HG03159 (cell line): ENCODE measurements at regions not wholly inside any gene's neighbourhood (a gene's known extent, or its start where the extent isn't known, plus 50 kb on each side); places are given as distances from the start of the nearest gene placed in this dataset.

Source experiments
- ATAC-seq: cut with Tn5 transposase; IDR thresholded peaks from one replicate; pipeline ENCODE4 v1.9.1; 2021; ENCODE audit warnings: mild to moderate bottlenecking, moderate library complexity; ENCODE audit not compliant: unreplicated experiment

GRCh38 chr5:117860550-117860949, 1127.8 kb downstream of the DTWD2 start:
- ATAC-seq: no peak

- ATAC-seq: no peak
Observed at GRCh38 chr5:117859176-117859575, 1129.2 kb downstream of the DTWD2 start.

- ATAC-seq: no peak
Observed at GRCh38 chr5:117856713-117857112, 1131.6 kb downstream of the DTWD2 start.

GRCh38 chr5:117837786-117838185, 1150.6 kb downstream of the DTWD2 start:
- ATAC-seq: no peak

- ATAC-seq: no peak
Observed at GRCh38 chr5:117833691-117834090, 1154.7 kb downstream of the DTWD2 start.

GRCh38 chr5:117829646-117830045, 1158.7 kb downstream of the DTWD2 start:
- ATAC-seq: no peak

GRCh38 chr5:117813850-117814249, 1174.5 kb downstream of the DTWD2 start:
- no peak for ATAC-seq

GRCh38 chr5:117812861-117813260, 1175.5 kb downstream of the DTWD2 start:
- no peak for ATAC-seq

- ATAC-seq: no peak
Observed at GRCh38 chr5:117809251-117809650, 1179.1 kb downstream of the DTWD2 start.

GRCh38 chr5:117805058-117805457, 1183.3 kb downstream of the DTWD2 start:
- ATAC-seq: no peak

- no peak for ATAC-seq
Observed at GRCh38 chr5:117803533-117803932, 1184.8 kb downstream of the DTWD2 start.

- no peak for ATAC-seq
Observed at GRCh38 chr5:117801583-117801982, 1186.8 kb downstream of the DTWD2 start.

GRCh38 chr5:117800261-117800660, 1188.1 kb downstream of the DTWD2 start:
- ATAC-seq: no peak

GRCh38 chr5:117794847-117795246, 1193.5 kb downstream of the DTWD2 start:
- ATAC-seq: no peak

GRCh38 chr5:117793963-117794362, 1194.4 kb downstream of the DTWD2 start:
- ATAC-seq: no peak

GRCh38 chr5:117792476-117792875, 1195.9 kb downstream of the DTWD2 start:
- no peak for ATAC-seq

GRCh38 chr5:117788596-117788995, 1199.8 kb downstream of the DTWD2 start:
- ATAC-seq: no peak

- no peak for ATAC-seq
Observed at GRCh38 chr5:117779171-117779570, 1204.5 kb upstream of the SEMA6A start.

GRCh38 chr5:117776977-117777376, 1202.4 kb upstream of the SEMA6A start:
- no peak for ATAC-seq

- no peak for ATAC-seq
Observed at GRCh38 chr5:117769877-117770276, 1195.3 kb upstream of the SEMA6A start.

- ATAC-seq: no peak
Observed at GRCh38 chr5:117763271-117763670, 1188.6 kb upstream of the SEMA6A start.

GRCh38 chr5:117761186-117761585, 1186.6 kb upstream of the SEMA6A start:
- ATAC-seq: no peak

GRCh38 chr5:117759849-117760499, 1185.4 kb upstream of the SEMA6A start:
- ATAC-seq: no peak
